ENCODE measurements at regions not wholly inside any gene's neighbourhood (a gene's known extent, or its start where the extent isn't known, plus 50 kb on each side); places are given as distances from the start of the nearest gene placed in this dataset.
"Not testable (repeated sequence)": the region's sequence is repeated elsewhere in the genome, so short reads cannot be mapped to it uniquely, and the experiment has no call there.

DNA sequence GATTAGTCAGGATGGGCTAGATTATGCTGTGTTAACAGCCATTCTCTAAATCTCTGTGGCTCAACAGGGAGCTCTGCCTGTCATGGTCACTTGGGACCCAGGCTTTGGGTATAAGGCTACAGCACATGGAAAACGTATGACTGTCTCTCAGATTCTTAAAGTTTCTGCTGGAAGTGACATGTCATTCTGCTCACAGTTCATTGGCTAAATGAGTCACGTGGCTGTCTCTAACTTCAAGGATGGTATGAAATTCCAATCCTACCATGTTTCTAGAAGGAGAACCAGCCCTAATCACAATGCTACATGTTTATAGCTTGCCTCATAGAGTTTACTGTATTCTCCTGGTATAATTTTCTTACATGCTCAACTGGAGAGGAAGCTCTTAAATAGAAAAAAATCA lies 65.6 kb upstream of the PRSS12 start:
- TF ChIP-seq, protein P1, sequence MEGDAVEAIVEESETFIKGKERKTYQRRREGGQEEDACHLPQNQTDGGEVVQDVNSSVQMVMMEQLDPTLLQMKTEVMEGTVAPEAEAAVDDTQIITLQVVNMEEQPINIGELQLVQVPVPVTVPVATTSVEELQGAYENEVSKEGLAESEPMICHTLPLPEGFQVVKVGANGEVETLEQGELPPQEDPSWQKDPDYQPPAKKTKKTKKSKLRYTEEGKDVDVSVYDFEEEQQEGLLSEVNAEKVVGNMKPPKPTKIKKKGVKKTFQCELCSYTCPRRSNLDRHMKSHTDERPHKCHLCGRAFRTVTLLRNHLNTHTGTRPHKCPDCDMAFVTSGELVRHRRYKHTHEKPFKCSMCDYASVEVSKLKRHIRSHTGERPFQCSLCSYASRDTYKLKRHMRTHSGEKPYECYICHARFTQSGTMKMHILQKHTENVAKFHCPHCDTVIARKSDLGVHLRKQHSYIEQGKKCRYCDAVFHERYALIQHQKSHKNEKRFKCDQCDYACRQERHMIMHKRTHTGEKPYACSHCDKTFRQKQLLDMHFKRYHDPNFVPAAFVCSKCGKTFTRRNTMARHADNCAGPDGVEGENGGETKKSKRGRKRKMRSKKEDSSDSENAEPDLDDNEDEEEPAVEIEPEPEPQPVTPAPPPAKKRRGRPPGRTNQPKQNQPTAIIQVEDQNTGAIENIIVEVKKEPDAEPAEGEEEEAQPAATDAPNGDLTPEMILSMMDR (conservative IDR thresholded peaks at IDR 0.05 in 1 of 2, IDR thresholded peaks at IDR 0.05 in 1 of 2; ENCODE audit: extremely low read depth in 1 of 2, insufficient read depth in 1 of 2, low read depth in 1 of 2, low read length in 2 of 2) = not testable (repeated sequence)
- not testable (repeated sequence) for TF ChIP-seq EZH2 (IDR thresholded peaks at IDR 0.05; ENCODE audit: borderline replicate concordance, low read length)
